Mucosa of descending colon (tissue), 3 donors: ENCODE measurements at regions not wholly inside any gene's neighbourhood (a gene's known extent, or its start where the extent isn't known, plus 50 kb on each side); places are given as distances from the start of the nearest gene placed in this dataset.

Source experiments
- ATAC-seq: fragments of 200-7000 bp; cut with Tn5 transposase; one replicate; pipeline ENCODE4 v1.9.1; 2020; ENCODE audit warnings: mild to moderate bottlenecking, moderate library complexity
- DNase-seq, 3 donors: peaks; one replicate each; pipeline ENCODE4 v3.0.0-alpha.2; 2020
- H3K36me3 ChIP-seq: fragments of 200-600 bp; one replicate; pipeline ENCODE4 v1.8.0; 2021; ENCODE audit warnings: low read depth, mild to moderate bottlenecking
- H3K4me1 ChIP-seq: fragments of 200-600 bp; one replicate; pipeline ENCODE4 v1.8.0; 2021; ENCODE audit warnings: low read depth, mild to moderate bottlenecking
- H3K4me3 ChIP-seq: fragments of 200-600 bp; one replicate; pipeline ENCODE4 v1.8.0; 2021; ENCODE audit warnings: mild to moderate bottlenecking
- H3K9me3 ChIP-seq: fragments of 200-600 bp; one replicate; pipeline ENCODE4 v1.8.0; 2021; ENCODE audit warnings: mild to moderate bottlenecking
- CTCF ChIP-seq: fragments of 200-600 bp; IDR thresholded peaks from one replicate; pipeline ENCODE4 v1.8.0; 2022; ENCODE audit warnings: antibody characterized with exemption, mild to moderate bottlenecking
- intact Hi-C, 2 donors: fragments of 100-400 bp; cut with DNase I in 1 of 2; cut with micrococcal nuclease in 1 of 2; formaldehyde crosslinking; loops; one replicate each; pipeline versions ENCODE4 v1.11.0 to v1.11.1; 2022; cut with DNase I, micrococcal nuclease
- donor health status: DM: no; HTN: no; CAD: no; lungs with moderate emphysema.
- donor health status: DM: no; HTN: no; CAD: no.
- donor health status: DM: no; HTN: yes; CAD: no.

- peak in 1 of 3 donors; percentile 10 for DNase-seq
- Histone ChIP-seq H3K36me3 (no peaks in the 10 kb centered on the region), H3K4me1 (no peaks in the 10 kb centered on the region), H3K9me3 (no peaks in the 10 kb centered on the region), H3K4me3 (no peak overlapping the region)
- peak; percentile 44 for ATAC-seq
- TF ChIP-seq CTCF: no peak
- intact Hi-C loops: no loop called here
These were observed 58.0 kb upstream of the CHRDL1 start for GRCh38 chrX:110853610-110854009.

GRCh38 chrX:110852180-110852579 is 56.6 kb upstream of the CHRDL1 start:
- TF ChIP-seq CTCF: no peak
- ATAC-seq (no peak), DNase-seq (peak in 1 of 3 donors; percentile 2)
- no peaks in the 10 kb centered on the region for H3K9me3 ChIP-seq
- no peaks in the 10 kb centered on the region for H3K36me3 ChIP-seq
- H3K4me3 ChIP-seq: no peak overlapping the region
- intact Hi-C loops: no loop called here
- no peaks in the 10 kb centered on the region for H3K4me1 ChIP-seq

- H3K36me3 ChIP-seq: no peaks in the 10 kb centered on the region
- DNase-seq (peak in 1 of 3 donors; percentile 4), ATAC-seq (peak; percentile 23)
- no peaks in the 10 kb centered on the region for H3K9me3 ChIP-seq
- no peak overlapping the region for H3K4me3 ChIP-seq
- no peak for TF ChIP-seq CTCF
- no peaks in the 10 kb centered on the region for H3K4me1 ChIP-seq
- intact Hi-C loops: no loop called here
These were observed 56.2 kb upstream of the CHRDL1 start for GRCh38 chrX:110851780-110852179.

GRCh38 chrX:110847334-110847733 is 51.7 kb upstream of the CHRDL1 start:
- DNase-seq: peak in 1 of 3 donors; percentile 41
- intact Hi-C loops: loop anchor here (5.0 to 10.0 kb wide), 3 partner anchors 393 to 693 kb away; no protein-coding TSS in a partner anchor

GRCh38 chrX:110846071-110846470 is 50.5 kb upstream of the CHRDL1 start:
- H3K9me3 ChIP-seq: no peaks in the 10 kb centered on the region
- H3K36me3 ChIP-seq: no peaks in the 10 kb centered on the region
- H3K4me1 ChIP-seq: no peaks in the 10 kb centered on the region
- TF ChIP-seq CTCF: no peak
- H3K4me3 ChIP-seq: no peak overlapping the region
- ATAC-seq (no peak), DNase-seq (no peak)
- intact Hi-C loops: loop anchor here (5.0 to 10.0 kb wide), 3 partner anchors 391 to 691 kb away; no protein-coding TSS in a partner anchor

More at GRCh38 chrX:110847334-110847733, 51.7 kb upstream of the CHRDL1 start:
- Histone ChIP-seq H3K4me3 (no peak overlapping the region), H3K9me3 (no peaks in the 10 kb centered on the region), H3K4me1 (no peaks in the 10 kb centered on the region), H3K36me3 (no peaks in the 10 kb centered on the region)
- ATAC-seq: peak; percentile 63
- no peak for TF ChIP-seq CTCF
